HCT116 (cell line): ENCODE measurements at regions not wholly inside any gene's neighbourhood (a gene's known extent, or its start where the extent isn't known, plus 50 kb on each side); places are given as distances from the start of the nearest gene placed in this dataset.

Experiments used
- ATAC-seq: fragments of 200-7000 bp; cut with Tn5 transposase; 2 replicates; pipeline ENCODE4 v1.9.1; 2020; ENCODE audit warnings: mild to moderate bottlenecking, moderate library complexity
- BruUV-seq: library from RNA; stranded (reverse); fragments of 400-500 nt; replicated peaks from 2 replicates; lab custom pipeline; 2021; lab: Mats Ljungman, UMichigan
- CTCF ChIA-PET: fragments of 300-600 bp; sonication (Branson Sonifier 250); formaldehyde crosslinking; loops from one replicate; lab custom pipeline; 2021; ENCODE audit warnings: antibody characterized with exemption; lab: Charles Lee
- POLR2A ChIA-PET: fragments of 300-600, 350-600 bp; sonication (Branson Sonifier 250); formaldehyde crosslinking; loops from one replicate; lab custom pipeline; 2021; ENCODE audit warnings: antibody characterized with exemption; lab: Charles Lee
- RAD21 ChIA-PET, 2 experiments: fragments of 300-600 bp; sonication (Branson Sonifier 250); formaldehyde crosslinking; loops; one replicate each; lab custom pipeline; 2023; ENCODE audit warnings: low total read pairs in 2 of 2; ENCODE audit not compliant: uncharacterized antibody in 2 of 2, unreplicated experiment in 2 of 2, low non-redundant PET in 1 of 2; lab: Charles Lee
- DNase-seq: peaks from one replicate; pipeline ENCODE4 v3.0.0-alpha.2; 2010; ENCODE audit warnings: low read depth, low spot score
- H2AFZ ChIP-seq: fragments of 200-600 bp; shearing (Covaris generic), sonication (generic); 2 replicates; pipeline ENCODE4 v1.6.1; 2017; ENCODE audit warnings: low read depth, mixed run types, mixed read lengths, antibody characterized with exemption, low read length; ENCODE audit not compliant: poor library complexity, severe bottlenecking
- H3K27ac ChIP-seq: 2 replicates; pipeline ENCODE4 v1.5.1; 2012; ENCODE audit warnings: low read depth, low read length
- H3K27me3 ChIP-seq: fragments of 200-600 bp; sonication (generic); 2 replicates; pipeline ENCODE4 v1.6.1; 2016; ENCODE audit warnings: mixed run types, low read length, mixed read lengths; ENCODE audit not compliant: insufficient read depth
- H3K36me3 ChIP-seq, 2 experiments: fragments of 200-500 bp in 1 of 2; fragments of 200-600 bp in 1 of 2; sonication (Bioruptor generic) in 1 of 2; sonication (generic) in 1 of 2; 2 replicates each; pipeline versions ENCODE4 v1.5.1 to v1.6.1; 2014 to 2016; ENCODE audit warnings: low read length in 2 of 2, inconsistent platforms in 1 of 2, mixed read lengths in 1 of 2, mixed run types in 1 of 2; ENCODE audit not compliant: insufficient read depth in 2 of 2, control insufficient read depth in 1 of 2
- H3K4me1 ChIP-seq, 2 experiments: fragments of 200-600 bp in 1 of 2; sonication (generic) in 1 of 2; 2 replicates each; pipeline versions ENCODE4 v1.5.1 to v1.6.1; 2012 to 2017; ENCODE audit warnings: low read length in 2 of 2, inconsistent platforms in 1 of 2, mild to moderate bottlenecking in 1 of 2, mixed read lengths in 1 of 2, mixed run types in 1 of 2, moderate library complexity in 1 of 2; ENCODE audit not compliant: insufficient read depth in 2 of 2, control insufficient read depth in 1 of 2
- H3K4me2 ChIP-seq: fragments of 200-600 bp; sonication (generic); 2 replicates; pipeline ENCODE4 v1.6.1; 2017; ENCODE audit warnings: mixed run types, low read length, mixed read lengths
- H3K4me3 ChIP-seq, 2 experiments: fragments of 200-600 bp in 1 of 2; sonication (generic) in 1 of 2; replicated peaks in 1 of 2; 2 replicates each; pipeline ENCODE4 v1.5.1; 2011 to 2016; ENCODE audit warnings: low read length in 2 of 2, control low read depth in 1 of 2, low read depth in 1 of 2, mild to moderate bottlenecking in 1 of 2, mixed read lengths in 1 of 2, mixed run types in 1 of 2
- H3K79me2 ChIP-seq: fragments of 200-600 bp; sonication (generic); 2 replicates; pipeline ENCODE4 v1.6.1; 2017; ENCODE audit warnings: mild to moderate bottlenecking, mixed run types, low read length, moderate library complexity, mixed read lengths; ENCODE audit not compliant: insufficient read depth
- H3K9ac ChIP-seq: fragments of 200-600 bp; sonication (generic); 2 replicates; pipeline ENCODE4 v1.6.1; 2016; ENCODE audit warnings: low read length, mixed read lengths
- H3K9me2 ChIP-seq: fragments of 200-600 bp; sonication (generic), shearing (Covaris generic); 2 replicates; pipeline ENCODE4 v1.6.1; 2017; ENCODE audit warnings: mixed run types, mild to moderate bottlenecking, moderate library complexity; ENCODE audit not compliant: insufficient read depth
- H3K9me3 ChIP-seq, 2 experiments: fragments of 200-500 bp in 1 of 2; fragments of 200-600 bp in 1 of 2; sonication (Bioruptor generic) in 1 of 2; sonication (generic) in 1 of 2; 2 replicates each; pipeline ENCODE4 v1.6.1; 2014 to 2017; ENCODE audit warnings: low read length in 2 of 2, mixed read lengths in 2 of 2, inconsistent platforms in 1 of 2, low read depth in 1 of 2, mild to moderate bottlenecking in 1 of 2, mixed run types in 1 of 2, moderate library complexity in 1 of 2; ENCODE audit not compliant: control insufficient read depth in 1 of 2, insufficient read depth in 1 of 2
- H4K20me1 ChIP-seq: fragments of 200-600 bp; sonication (generic), shearing (Covaris generic); 2 replicates; pipeline ENCODE4 v1.6.1; 2017; ENCODE audit warnings: mixed run types, mild to moderate bottlenecking, moderate library complexity; ENCODE audit not compliant: insufficient read depth
- ATF3 ChIP-seq: IDR thresholded peaks from 2 replicates; pipeline ENCODE4 v1.6.1; 2012
- CBX3 ChIP-seq: IDR thresholded peaks from 2 replicates; pipeline ENCODE4 v1.6.1; 2012; ENCODE audit warnings: low read depth
- CEBPB ChIP-seq: IDR thresholded peaks from 2 replicates; pipeline ENCODE4 v1.6.1; 2012; ENCODE audit warnings: low read depth
- EGR1 ChIP-seq: IDR thresholded peaks from 2 replicates; pipeline ENCODE4 v1.6.1; 2012; ENCODE audit warnings: low read depth
- EZH2 ChIP-seq: fragments of 200-600 bp; sonication (generic); IDR thresholded peaks from 2 replicates; pipeline ENCODE4 v1.6.1; 2017; ENCODE audit warnings: antibody characterized with exemption, mixed run types
- EZH2phosphoT487 ChIP-seq: fragments of 200-600 bp; IDR thresholded peaks from 2 replicates; pipeline ENCODE4 v1.6.1; 2018; ENCODE audit warnings: antibody characterized with exemption, borderline replicate concordance
- FOSL1 ChIP-seq: IDR thresholded peaks from 2 replicates; pipeline ENCODE4 v1.6.1; 2012; ENCODE audit warnings: low read depth
- JUND ChIP-seq: IDR thresholded peaks from 2 replicates; pipeline ENCODE4 v1.6.1; 2012
- MAX ChIP-seq: IDR thresholded peaks from 2 replicates; pipeline ENCODE4 v1.6.1; 2012
- POLR2A ChIP-seq: IDR thresholded peaks from 2 replicates; pipeline ENCODE4 v1.7.0; 2011; ENCODE audit warnings: borderline replicate concordance; ENCODE audit not compliant: insufficient read depth, insufficient read length; ENCODE audit errors: extremely low read depth
- POLR2AphosphoS5 ChIP-seq: IDR thresholded peaks from 2 replicates; pipeline ENCODE4 v1.6.1; 2011; ENCODE audit warnings: mild to moderate bottlenecking, low read depth, low read length, moderate library complexity
- RAD21 ChIP-seq: IDR thresholded peaks from 2 replicates; pipeline ENCODE4 v1.6.1; 2012; ENCODE audit warnings: low read depth, mild to moderate bottlenecking
- REST ChIP-seq: IDR thresholded peaks from 2 replicates; pipeline ENCODE4 v1.6.1; 2012; ENCODE audit warnings: low read depth
- SP1 ChIP-seq: IDR thresholded peaks from 2 replicates; pipeline ENCODE4 v1.6.1; 2012; ENCODE audit warnings: low read depth
- SRF ChIP-seq: IDR thresholded peaks from 2 replicates; pipeline ENCODE4 v1.6.1; 2012; ENCODE audit warnings: low read depth
- YY1 ChIP-seq: IDR thresholded peaks from 2 replicates; pipeline ENCODE4 v1.6.1; 2011; ENCODE audit warnings: low read length, low read depth, moderate library complexity, mild to moderate bottlenecking; ENCODE audit not compliant: insufficient replicate concordance; ENCODE audit errors: extremely low read depth
- ZBTB33 ChIP-seq: IDR thresholded peaks from 2 replicates; pipeline ENCODE4 v1.6.1; 2011; ENCODE audit warnings: mild to moderate bottlenecking, low read length, moderate library complexity; ENCODE audit not compliant: insufficient replicate concordance; ENCODE audit errors: extremely low read depth
- ZFX ChIP-seq: fragments of 450-650 bp; IDR thresholded peaks from 2 replicates; pipeline ENCODE4 v1.6.1; 2017
- ZNF274 ChIP-seq: fragments of 200-500 bp; sonication (Bioruptor generic); IDR thresholded peaks from 2 replicates; pipeline ENCODE4 v1.6.1; 2014; ENCODE audit warnings: mild to moderate bottlenecking, low read depth, low read length, inconsistent platforms
- intact Hi-C: fragments of 100-400 bp; cut with micrococcal nuclease; formaldehyde crosslinking; loops from 2 replicates; pipeline ENCODE4 v1.10.0; 2022

- RAD21 ChIA-PET: no interaction called here
Observed at GRCh38 chr12:73112035-73112816, 840.1 kb downstream of the TRHDE start.

More at GRCh38 chr12:73112035-73112816, 840.1 kb downstream of the TRHDE start:
- Histone ChIP-seq H4K20me1 (no peaks in the 10 kb centered on the region), H3K4me1 (no peaks in the 10 kb centered on the region), H3K9me2 (no peaks in the 10 kb centered on the region), H3K36me3 (no peaks in the 10 kb centered on the region), H3K4me3 (no peak overlapping the region), H2AFZ (no peak overlapping the region), H3K9me3 (no peaks in the 10 kb centered on the region), H3K9ac (no peak overlapping the region), H3K79me2 (no peaks in the 10 kb centered on the region), H3K27me3 (no peaks in the 10 kb centered on the region), H3K4me2 (no peak overlapping the region), H3K27ac (no peak overlapping the region)
- ChIA-PET POLR2A (no interaction called here), CTCF (no interaction called here)
- TF ChIP-seq POLR2AphosphoS5 (no peak), ATF3 (no peak), ZNF274 (no peak), MAX (no peak), EGR1 (no peak), YY1 (no peak), POLR2A (no peak), ZFX (no peak), CEBPB (no peak), ZBTB33 (no peak), EZH2 (no peak), SP1 (no peak), RAD21 (no peak), JUND (no peak), FOSL1 (no peak), CBX3 (no peak), EZH2phosphoT487 (no peak), SRF (no peak), REST (no peak)
- no peak for DNase-seq
- no TSS peak for BruUV-seq
- ATAC-seq: no peak
- intact Hi-C loops: no loop called here
